Stimulated activated CD8-positive, alpha-beta memory T cell treated with anti-CD3 and anti-CD28 coated beads, Interleukin-7, amount 100 ng/mL, for 1 hour (primary cell): ENCODE measurements at regions not wholly inside any gene's neighbourhood (a gene's known extent, or its start where the extent isn't known, plus 50 kb on each side); places are given as distances from the start of the nearest gene placed in this dataset.

Experiments
- DNase-seq, 2 donors: peaks; one replicate each; pipeline ENCODE4 v3.0.0-alpha.2; 2020; ENCODE audit warnings: low read depth in 2 of 2

- no peak for DNase-seq
These were observed 457.7 kb downstream of the CBLN2 start for GRCh38 chr18:72086421-72086820.

- no peak for DNase-seq
These were observed 469.1 kb downstream of the CBLN2 start for GRCh38 chr18:72075040-72075439.

GRCh38 chr18:72063001-72063400 is 481.1 kb downstream of the CBLN2 start:
- no peak for DNase-seq

GRCh38 chr18:72058851-72059250 is 485.3 kb downstream of the CBLN2 start:
- no peak for DNase-seq

- no peak for DNase-seq
These were observed 488.0 kb downstream of the CBLN2 start for GRCh38 chr18:72056171-72056570.

GRCh38 chr18:72041313-72042032 is 502.7 kb downstream of the CBLN2 start:
- DNase-seq, result no peak

- no peak for DNase-seq
These were observed 530.7 kb downstream of the CBLN2 start for GRCh38 chr18:72013427-72013850.

- DNase-seq, result no peak
These were observed 545.5 kb downstream of the CBLN2 start for GRCh38 chr18:71998547-71999097.

- no peak for DNase-seq
These were observed 548.2 kb downstream of the CBLN2 start for GRCh38 chr18:71995904-71996465.

- DNase-seq, result no peak
These were observed 549.9 kb downstream of the CBLN2 start for GRCh38 chr18:71994273-71994672.

GRCh38 chr18:71989616-71990015 is 554.5 kb downstream of the CBLN2 start:
- DNase-seq, result no peak

GRCh38 chr18:71986351-71987050 is 557.6 kb downstream of the CBLN2 start:
- no peak for DNase-seq

GRCh38 chr18:71976744-71977143 is 567.4 kb downstream of the CBLN2 start:
- DNase-seq, result no peak

- no peak for DNase-seq
These were observed 577.4 kb downstream of the CBLN2 start for GRCh38 chr18:71966791-71967190.

GRCh38 chr18:71958605-71959004 is 585.5 kb downstream of the CBLN2 start:
- no peak for DNase-seq

GRCh38 chr18:71951001-71951400 is 593.1 kb downstream of the CBLN2 start:
- DNase-seq, result no peak

GRCh38 chr18:71942433-71942832 is 601.7 kb downstream of the CBLN2 start:
- no peak for DNase-seq

- no peak for DNase-seq
These were observed 604.7 kb downstream of the CBLN2 start for GRCh38 chr18:71939483-71939882.

- no peak for DNase-seq
These were observed 607.4 kb downstream of the CBLN2 start for GRCh38 chr18:71936744-71937143.

GRCh38 chr18:71919211-71919610 is 624.9 kb downstream of the CBLN2 start:
- DNase-seq, result no peak

GRCh38 chr18:71913641-71914040 is 630.5 kb downstream of the CBLN2 start:
- DNase-seq, result no peak

- DNase-seq, result no peak
These were observed 641.7 kb downstream of the CBLN2 start for GRCh38 chr18:71902482-71902881.
